Activated CD4-positive, alpha-beta T cell treated with anti-CD3 and anti-CD28 coated beads for 1 hour (primary cell): ENCODE measurements at regions not wholly inside any gene's neighbourhood (a gene's known extent, or its start where the extent isn't known, plus 50 kb on each side); places are given as distances from the start of the nearest gene placed in this dataset.

Source experiments
- DNase-seq: peaks from one replicate; pipeline ENCODE4 v3.0.0-alpha.2; 2020

DNA sequence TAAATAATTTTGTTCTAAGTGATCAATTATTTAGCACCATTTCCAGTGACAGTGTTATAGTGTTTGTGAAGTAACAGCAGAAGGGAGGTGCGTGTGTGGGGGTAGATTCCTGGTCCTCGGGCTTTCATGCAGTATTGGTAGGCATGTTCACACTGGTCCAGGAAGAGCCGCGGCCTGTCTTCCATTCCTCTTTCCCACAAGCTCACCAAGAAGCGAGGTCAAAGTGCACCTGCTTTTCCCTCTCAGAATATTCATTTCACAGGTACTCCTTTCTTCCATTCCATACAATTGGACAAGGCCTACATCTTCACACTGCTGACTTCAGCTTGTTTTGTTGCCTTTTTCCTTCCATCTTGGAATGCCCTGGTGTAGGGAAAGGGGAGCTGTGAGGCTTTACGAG, 151.8 kb upstream of the CELF2 start:
- DNase-seq: no peak

DNA sequence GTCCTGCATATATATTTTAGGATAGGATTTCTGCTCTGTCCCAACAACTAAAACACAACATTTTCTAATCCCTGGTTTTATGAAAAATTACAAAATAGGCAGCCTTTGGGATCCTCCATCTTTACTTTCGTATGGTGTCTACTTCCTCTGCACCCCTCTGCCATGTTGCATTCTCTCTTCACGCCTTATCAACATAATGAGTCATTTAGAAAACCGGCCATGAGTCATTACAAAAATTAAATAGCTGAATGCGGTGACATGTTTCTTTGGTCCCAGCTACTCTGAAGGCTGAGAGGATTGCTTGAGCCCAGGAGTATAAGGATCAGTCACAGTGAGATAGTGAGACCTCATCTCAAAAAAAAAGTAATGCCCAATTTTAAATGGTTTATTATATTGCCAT, 148.1 kb upstream of the CELF2 start:
- DNase-seq: no peak

DNA sequence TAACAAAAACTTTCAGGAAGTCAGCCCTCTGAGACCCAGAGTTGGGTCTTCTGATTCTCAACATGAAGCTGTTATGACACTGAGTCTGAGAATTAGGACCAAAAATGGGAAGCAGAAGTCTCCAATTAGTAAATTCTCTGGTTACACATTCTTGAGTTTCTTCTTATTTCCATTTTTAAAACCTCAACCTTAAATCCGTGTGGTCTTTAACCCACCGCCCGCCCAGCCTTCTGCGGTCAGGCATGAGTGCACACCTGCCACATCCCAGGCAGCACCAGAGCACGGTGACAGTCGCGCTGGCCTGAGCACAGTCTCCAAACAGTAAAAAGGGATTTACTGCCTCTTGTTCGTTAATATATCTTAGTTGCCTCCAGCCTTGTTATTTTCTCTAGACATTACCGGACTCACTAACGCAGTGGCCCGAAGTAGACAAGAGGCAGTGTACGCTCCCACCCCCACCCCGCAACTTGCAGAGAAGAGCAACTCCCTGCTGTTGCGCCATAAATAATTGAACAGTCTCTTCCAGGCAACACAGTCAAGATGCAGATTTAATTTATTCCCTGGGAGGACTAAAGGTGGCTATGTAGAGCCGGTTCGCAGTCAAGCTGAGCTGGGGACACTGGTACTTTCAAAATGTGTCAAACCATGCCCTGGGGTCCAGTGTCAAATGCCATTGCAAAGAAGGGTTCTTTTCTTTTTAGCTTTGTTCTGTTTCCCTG, 147.0 kb upstream of the CELF2 start:
- DNase-seq: no peak

GRCh38 chr10:10871352-10871751, 146.3 kb upstream of the CELF2 start:
- DNase-seq: no peak

DNA sequence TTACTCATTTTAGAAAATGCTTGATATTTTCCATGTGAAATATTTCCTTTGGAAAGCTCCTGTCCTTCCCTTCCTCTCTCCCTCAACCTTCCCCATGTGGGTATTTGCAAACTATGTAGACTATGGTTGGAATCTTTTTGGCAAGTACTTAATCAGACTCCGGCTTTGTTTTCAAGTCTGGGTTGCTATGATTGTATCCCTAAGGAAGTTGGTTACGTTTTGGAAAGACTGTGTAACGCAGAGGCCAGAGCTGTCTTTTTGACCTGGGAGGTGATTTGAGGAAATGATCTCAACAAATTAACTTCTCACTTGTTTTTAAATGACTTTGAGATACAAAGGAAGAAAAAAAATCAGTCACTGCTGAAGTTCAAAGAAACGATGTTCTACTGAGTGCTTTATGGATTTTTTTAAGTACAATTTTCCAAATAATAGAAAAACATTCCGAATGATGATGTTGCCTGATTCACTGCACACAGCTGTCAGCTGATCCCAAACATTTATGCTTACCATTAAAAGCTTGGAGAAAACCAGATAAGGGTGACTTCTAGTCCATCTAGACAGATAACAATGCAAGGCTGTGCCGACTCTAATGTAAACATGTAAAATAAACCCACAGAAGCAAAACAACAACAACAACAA, 145.5 kb upstream of the CELF2 start:
- no peak for DNase-seq

DNA sequence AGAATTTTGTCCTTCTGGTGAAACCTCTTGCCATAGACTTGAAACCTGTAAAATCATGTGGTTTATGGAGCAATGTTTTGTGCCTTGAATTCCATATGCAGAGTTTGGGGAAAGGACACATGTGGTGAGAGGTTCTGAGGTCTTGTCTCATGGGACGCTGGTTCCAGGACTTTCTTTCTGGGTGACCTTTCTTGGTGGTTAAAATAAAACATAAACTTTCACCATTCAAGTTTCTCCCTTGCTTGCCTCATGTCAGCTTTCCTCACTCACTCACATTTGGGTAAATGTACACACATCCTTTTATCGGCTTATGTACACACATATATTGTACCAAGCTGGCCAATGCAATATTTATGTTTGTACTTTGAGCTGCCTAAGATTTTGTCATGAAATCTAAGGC, 144.9 kb upstream of the CELF2 start:
- DNase-seq: no peak

DNA sequence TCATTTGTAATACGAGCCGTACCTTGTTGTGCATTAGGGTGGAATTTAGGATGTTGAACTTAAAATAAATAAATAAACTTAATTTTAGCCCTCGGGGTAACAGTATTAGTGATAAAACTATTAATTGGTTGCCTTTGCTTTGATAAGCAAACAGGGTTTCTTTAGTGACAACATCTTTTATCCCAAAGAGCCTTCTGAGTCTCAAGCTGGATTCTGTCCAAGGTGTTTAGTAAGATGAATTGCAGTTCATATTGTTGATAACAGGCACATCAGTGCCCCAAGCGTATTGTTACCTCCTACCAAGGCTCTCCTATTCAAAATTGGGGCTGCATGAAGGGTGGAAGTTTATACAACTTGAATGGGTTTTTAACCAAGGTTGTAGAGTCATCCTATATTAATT, 144.4 kb upstream of the CELF2 start:
- DNase-seq: no peak

GRCh38 chr10:10873915-10874314, 143.8 kb upstream of the CELF2 start:
- no peak for DNase-seq

DNA sequence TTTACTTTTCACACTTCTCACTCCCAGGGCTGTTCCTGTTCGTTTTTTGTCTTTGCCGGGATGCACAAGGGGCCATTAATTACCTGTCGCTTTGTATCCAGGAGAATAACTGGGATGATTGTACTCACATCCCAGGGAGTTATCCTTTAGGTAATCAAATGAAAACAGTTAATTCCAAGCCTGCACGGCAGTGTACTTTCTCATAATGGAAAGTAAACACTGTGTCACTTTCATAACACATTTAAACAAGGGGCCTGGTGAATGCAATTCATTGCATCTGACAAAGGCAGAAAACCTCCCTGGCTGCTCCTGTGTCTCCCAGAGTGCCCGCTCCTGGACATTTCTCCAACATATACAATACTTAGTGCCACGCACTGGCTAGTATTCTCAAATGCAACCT, 138.7 kb upstream of the CELF2 start:
- DNase-seq: no peak

- DNase-seq: no peak
These were observed 136.4 kb upstream of the CELF2 start for GRCh38 chr10:10881117-10881813.

DNA sequence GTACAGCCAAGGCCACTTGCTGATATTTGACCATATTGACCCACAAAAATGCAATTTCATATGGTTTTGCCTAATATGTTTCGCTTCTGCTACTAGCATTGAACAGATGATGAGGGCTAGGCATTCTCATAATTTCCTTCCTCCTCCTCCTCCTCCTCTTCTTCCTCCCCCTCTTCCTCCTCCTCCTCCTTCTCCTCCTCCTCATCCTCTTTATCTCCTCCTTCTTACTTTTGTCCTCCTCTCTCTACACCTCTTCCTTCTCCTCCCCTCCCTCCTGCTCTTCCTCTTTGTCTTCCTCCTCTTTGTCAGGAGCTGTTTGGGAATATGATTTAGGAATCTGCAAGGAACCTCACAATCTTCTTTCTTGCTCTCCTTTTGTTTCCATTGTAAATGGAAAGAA, 133.9 kb upstream of the CELF2 start:
- DNase-seq: no peak

DNA sequence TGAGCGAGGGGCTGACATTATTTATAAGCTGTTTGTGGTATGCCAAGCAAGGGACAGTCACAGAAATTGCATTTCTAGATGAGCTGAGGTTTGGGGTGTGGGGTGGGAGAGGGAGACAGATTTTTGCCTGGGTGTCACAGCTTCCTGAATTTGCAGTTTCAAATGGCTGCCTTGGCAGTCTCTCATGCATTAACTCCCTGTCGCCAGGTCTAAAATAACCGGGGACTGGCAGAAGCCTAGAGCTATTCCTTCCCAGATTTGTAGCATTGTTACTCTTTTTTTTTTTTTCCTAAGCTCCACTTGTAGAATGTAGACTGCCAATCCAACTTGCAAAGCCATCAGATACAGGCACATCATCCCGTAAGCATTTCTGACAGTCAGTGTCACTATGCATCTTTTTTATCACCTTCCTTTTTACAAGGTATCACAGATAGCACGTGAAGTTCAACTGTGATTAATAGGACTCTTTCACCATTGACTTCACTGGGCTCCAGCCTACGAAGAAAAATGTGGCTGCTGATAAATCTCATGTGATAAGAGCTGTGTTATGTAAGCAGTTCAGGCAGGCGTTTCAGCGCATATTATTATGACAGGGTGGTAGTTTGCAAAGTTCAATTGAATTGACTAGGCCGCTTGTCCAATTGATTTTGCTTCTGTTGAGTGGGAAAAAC, 130.7 kb upstream of the CELF2 start:
- DNase-seq: no peak

- DNase-seq: no peak
These were observed 126.3 kb upstream of the CELF2 start for GRCh38 chr10:10891124-10892082.

DNA sequence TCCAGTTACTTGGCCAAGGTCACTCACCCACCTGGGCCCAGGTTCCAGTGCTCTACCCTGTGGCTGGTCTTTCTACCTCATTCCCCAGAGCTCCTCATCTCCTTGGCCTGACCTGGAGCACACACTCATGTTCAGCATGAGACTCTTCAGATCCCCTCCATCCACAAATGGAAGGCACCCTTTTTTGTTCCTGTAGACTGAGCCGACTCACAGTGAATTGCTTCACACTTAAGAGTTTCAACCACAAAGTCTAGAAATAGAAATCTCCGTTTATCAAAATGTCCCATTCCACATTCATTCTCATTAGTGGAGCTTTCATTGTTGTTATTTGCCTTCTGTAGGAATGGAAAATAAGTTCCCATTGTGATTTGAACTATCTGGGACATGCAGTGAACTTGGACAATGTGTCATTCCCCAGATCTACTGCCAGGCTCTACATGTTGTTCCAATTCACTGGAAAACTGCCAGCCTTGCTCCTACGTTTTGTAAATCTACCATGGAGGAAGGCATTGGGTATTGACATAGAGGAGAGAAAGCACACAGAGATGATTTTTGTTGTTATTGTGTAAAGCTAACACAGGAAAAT, 125.3 kb upstream of the CELF2 start:
- no peak for DNase-seq

- no peak for DNase-seq
These were observed 120.3 kb upstream of the CELF2 start for GRCh38 chr10:10897400-10897799.

- DNase-seq: no peak
These were observed 115.8 kb upstream of the CELF2 start for GRCh38 chr10:10901906-10902305.

- no peak for DNase-seq
These were observed 114.7 kb upstream of the CELF2 start for GRCh38 chr10:10902951-10903350.

- DNase-seq: no peak
These were observed 114.1 kb upstream of the CELF2 start for GRCh38 chr10:10903620-10904019.

- no peak for DNase-seq
These were observed 107.0 kb upstream of the CELF2 start for GRCh38 chr10:10910634-10911033.

DNA sequence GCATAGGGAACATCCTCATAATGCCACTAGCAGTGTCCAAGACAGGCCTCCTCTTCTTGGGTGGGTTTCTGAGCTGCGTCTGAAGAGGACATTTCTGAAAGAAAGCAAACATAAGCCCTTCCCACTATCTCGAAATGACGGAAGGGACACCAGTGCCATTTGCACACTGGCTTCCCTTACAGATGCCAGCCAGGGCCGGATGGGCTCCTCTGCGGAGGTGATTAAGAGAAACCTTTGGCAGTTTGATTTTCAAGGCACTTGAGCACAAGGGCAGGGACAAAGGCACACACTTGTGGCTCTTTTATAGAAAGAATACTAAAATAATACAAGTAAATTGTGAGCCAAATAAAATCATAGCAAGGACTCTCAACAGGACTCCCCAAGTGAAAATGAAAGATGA, 106.6 kb upstream of the CELF2 start:
- DNase-seq: no peak

DNA sequence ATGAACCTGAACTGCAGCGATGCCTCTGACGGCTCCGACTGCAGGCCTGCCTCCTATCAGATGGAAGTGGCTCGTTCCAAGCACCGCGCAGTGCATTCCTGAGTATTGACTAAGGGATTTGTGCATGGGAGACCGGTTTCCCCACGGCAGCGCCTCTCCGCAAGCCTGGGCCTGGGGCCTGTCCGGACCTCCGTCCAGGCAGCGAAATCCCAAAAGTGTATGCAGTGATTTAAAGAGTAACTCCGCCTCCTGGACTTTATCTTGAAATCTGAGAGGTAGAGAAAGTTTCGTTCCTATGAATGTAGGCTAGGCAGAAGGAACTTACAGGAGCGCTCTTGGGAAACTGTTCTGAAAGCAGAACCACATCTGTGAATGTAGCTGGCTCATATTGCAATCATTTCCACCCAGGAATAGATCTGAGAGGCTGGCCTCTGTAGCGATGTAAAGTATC, 106.2 kb upstream of the CELF2 start:
- no peak for DNase-seq

DNA sequence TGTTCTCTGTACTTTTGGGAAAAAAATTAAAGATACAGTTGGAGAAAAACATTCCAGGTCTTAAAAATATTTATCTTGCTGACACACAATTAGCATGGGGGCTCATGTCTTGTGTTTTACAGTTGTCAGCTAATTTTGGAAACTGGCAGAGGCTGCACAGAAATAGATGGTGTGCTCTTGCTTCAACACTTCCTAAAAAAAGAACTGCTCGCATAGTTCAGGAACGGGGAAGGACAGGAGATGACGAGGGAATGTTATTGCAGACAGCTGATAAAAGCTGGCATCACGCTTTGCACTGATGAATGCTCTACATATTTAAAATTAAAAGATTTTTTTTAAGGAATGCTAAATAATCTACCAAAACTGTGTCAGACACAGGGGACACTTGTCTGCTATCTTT, 103.5 kb upstream of the CELF2 start:
- no peak for DNase-seq
